HCT116 (cell line): ENCODE measurements at regions not wholly inside any gene's neighbourhood (a gene's known extent, or its start where the extent isn't known, plus 50 kb on each side); places are given as distances from the start of the nearest gene placed in this dataset.

Experiments
- ATAC-seq: fragments of 200-7000 bp; cut with Tn5 transposase; 2 replicates; pipeline ENCODE4 v1.9.1; 2020; ENCODE audit warnings: mild to moderate bottlenecking, moderate library complexity
- BruUV-seq: library from RNA; stranded (reverse); fragments of 400-500 nt; replicated peaks from 2 replicates; lab custom pipeline; 2021; lab: Mats Ljungman, UMichigan
- CTCF ChIA-PET: fragments of 300-600 bp; sonication (Branson Sonifier 250); formaldehyde crosslinking; loops from one replicate; lab custom pipeline; 2021; ENCODE audit warnings: antibody characterized with exemption; lab: Charles Lee
- POLR2A ChIA-PET: fragments of 300-600, 350-600 bp; sonication (Branson Sonifier 250); formaldehyde crosslinking; loops from one replicate; lab custom pipeline; 2021; ENCODE audit warnings: antibody characterized with exemption; lab: Charles Lee
- RAD21 ChIA-PET, 2 experiments: fragments of 300-600 bp; sonication (Branson Sonifier 250); formaldehyde crosslinking; loops; one replicate each; lab custom pipeline; 2023; ENCODE audit warnings: low total read pairs in 2 of 2; ENCODE audit not compliant: uncharacterized antibody in 2 of 2, unreplicated experiment in 2 of 2, low non-redundant PET in 1 of 2; lab: Charles Lee
- DNase-seq: peaks from one replicate; pipeline ENCODE4 v3.0.0-alpha.2; 2010; ENCODE audit warnings: low read depth, low spot score
- H2AFZ ChIP-seq: fragments of 200-600 bp; shearing (Covaris generic), sonication (generic); 2 replicates; pipeline ENCODE4 v1.6.1; 2017; ENCODE audit warnings: low read depth, mixed run types, mixed read lengths, antibody characterized with exemption, low read length; ENCODE audit not compliant: poor library complexity, severe bottlenecking
- H3K27ac ChIP-seq: 2 replicates; pipeline ENCODE4 v1.5.1; 2012; ENCODE audit warnings: low read depth, low read length
- H3K27me3 ChIP-seq: fragments of 200-600 bp; sonication (generic); 2 replicates; pipeline ENCODE4 v1.6.1; 2016; ENCODE audit warnings: mixed run types, low read length, mixed read lengths; ENCODE audit not compliant: insufficient read depth
- H3K36me3 ChIP-seq, 2 experiments: fragments of 200-500 bp in 1 of 2; fragments of 200-600 bp in 1 of 2; sonication (Bioruptor generic) in 1 of 2; sonication (generic) in 1 of 2; 2 replicates each; pipeline versions ENCODE4 v1.5.1 to v1.6.1; 2014 to 2016; ENCODE audit warnings: low read length in 2 of 2, inconsistent platforms in 1 of 2, mixed read lengths in 1 of 2, mixed run types in 1 of 2; ENCODE audit not compliant: insufficient read depth in 2 of 2, control insufficient read depth in 1 of 2
- H3K4me1 ChIP-seq, 2 experiments: fragments of 200-600 bp in 1 of 2; sonication (generic) in 1 of 2; 2 replicates each; pipeline versions ENCODE4 v1.5.1 to v1.6.1; 2012 to 2017; ENCODE audit warnings: low read length in 2 of 2, inconsistent platforms in 1 of 2, mild to moderate bottlenecking in 1 of 2, mixed read lengths in 1 of 2, mixed run types in 1 of 2, moderate library complexity in 1 of 2; ENCODE audit not compliant: insufficient read depth in 2 of 2, control insufficient read depth in 1 of 2
- H3K4me2 ChIP-seq: fragments of 200-600 bp; sonication (generic); 2 replicates; pipeline ENCODE4 v1.6.1; 2017; ENCODE audit warnings: mixed run types, low read length, mixed read lengths
- H3K4me3 ChIP-seq, 2 experiments: fragments of 200-600 bp in 1 of 2; sonication (generic) in 1 of 2; replicated peaks in 1 of 2; 2 replicates each; pipeline ENCODE4 v1.5.1; 2011 to 2016; ENCODE audit warnings: low read length in 2 of 2, control low read depth in 1 of 2, low read depth in 1 of 2, mild to moderate bottlenecking in 1 of 2, mixed read lengths in 1 of 2, mixed run types in 1 of 2
- H3K79me2 ChIP-seq: fragments of 200-600 bp; sonication (generic); 2 replicates; pipeline ENCODE4 v1.6.1; 2017; ENCODE audit warnings: mild to moderate bottlenecking, mixed run types, low read length, moderate library complexity, mixed read lengths; ENCODE audit not compliant: insufficient read depth
- H3K9ac ChIP-seq: fragments of 200-600 bp; sonication (generic); 2 replicates; pipeline ENCODE4 v1.6.1; 2016; ENCODE audit warnings: low read length, mixed read lengths
- H3K9me2 ChIP-seq: fragments of 200-600 bp; sonication (generic), shearing (Covaris generic); 2 replicates; pipeline ENCODE4 v1.6.1; 2017; ENCODE audit warnings: mixed run types, mild to moderate bottlenecking, moderate library complexity; ENCODE audit not compliant: insufficient read depth
- H3K9me3 ChIP-seq, 2 experiments: fragments of 200-500 bp in 1 of 2; fragments of 200-600 bp in 1 of 2; sonication (Bioruptor generic) in 1 of 2; sonication (generic) in 1 of 2; 2 replicates each; pipeline ENCODE4 v1.6.1; 2014 to 2017; ENCODE audit warnings: low read length in 2 of 2, mixed read lengths in 2 of 2, inconsistent platforms in 1 of 2, low read depth in 1 of 2, mild to moderate bottlenecking in 1 of 2, mixed run types in 1 of 2, moderate library complexity in 1 of 2; ENCODE audit not compliant: control insufficient read depth in 1 of 2, insufficient read depth in 1 of 2
- H4K20me1 ChIP-seq: fragments of 200-600 bp; sonication (generic), shearing (Covaris generic); 2 replicates; pipeline ENCODE4 v1.6.1; 2017; ENCODE audit warnings: mixed run types, mild to moderate bottlenecking, moderate library complexity; ENCODE audit not compliant: insufficient read depth
- ATF3 ChIP-seq: IDR thresholded peaks from 2 replicates; pipeline ENCODE4 v1.6.1; 2012
- CBX3 ChIP-seq: IDR thresholded peaks from 2 replicates; pipeline ENCODE4 v1.6.1; 2012; ENCODE audit warnings: low read depth
- EGR1 ChIP-seq: IDR thresholded peaks from 2 replicates; pipeline ENCODE4 v1.6.1; 2012; ENCODE audit warnings: low read depth
- EZH2phosphoT487 ChIP-seq: fragments of 200-600 bp; IDR thresholded peaks from 2 replicates; pipeline ENCODE4 v1.6.1; 2018; ENCODE audit warnings: antibody characterized with exemption, borderline replicate concordance
- MAX ChIP-seq: IDR thresholded peaks from 2 replicates; pipeline ENCODE4 v1.6.1; 2012
- POLR2A ChIP-seq: IDR thresholded peaks from 2 replicates; pipeline ENCODE4 v1.7.0; 2011; ENCODE audit warnings: borderline replicate concordance; ENCODE audit not compliant: insufficient read depth, insufficient read length; ENCODE audit errors: extremely low read depth
- POLR2AphosphoS5 ChIP-seq: IDR thresholded peaks from 2 replicates; pipeline ENCODE4 v1.6.1; 2011; ENCODE audit warnings: mild to moderate bottlenecking, low read depth, low read length, moderate library complexity
- RAD21 ChIP-seq: IDR thresholded peaks from 2 replicates; pipeline ENCODE4 v1.6.1; 2012; ENCODE audit warnings: low read depth, mild to moderate bottlenecking
- SIN3A ChIP-seq: IDR thresholded peaks from 2 replicates; pipeline ENCODE4 v1.6.1; 2012; ENCODE audit warnings: low read depth
- SP1 ChIP-seq: IDR thresholded peaks from 2 replicates; pipeline ENCODE4 v1.6.1; 2012; ENCODE audit warnings: low read depth
- ZFX ChIP-seq: fragments of 450-650 bp; IDR thresholded peaks from 2 replicates; pipeline ENCODE4 v1.6.1; 2017
- intact Hi-C: fragments of 100-400 bp; cut with micrococcal nuclease; formaldehyde crosslinking; loops from 2 replicates; pipeline ENCODE4 v1.10.0; 2022
- TF ChIP-seq, protein P1 (sequence below): IDR thresholded peaks from 2 replicates; pipeline ENCODE4 v1.6.1; 2011; ENCODE audit warnings: mild to moderate bottlenecking, low read length, moderate library complexity; ENCODE audit not compliant: insufficient replicate concordance; ENCODE audit errors: extremely low read depth
- TF ChIP-seq, protein P2 (sequence below), 3 experiments: fragments of 200-600 bp in 1 of 3; sonication (generic) in 1 of 3; IDR thresholded peaks in 2 of 3; conservative IDR thresholded peaks in 1 of 3; 2 replicates each; pipeline ENCODE4 v1.5.1; 2012 to 2017; ENCODE audit warnings: low read depth in 2 of 3, low read length in 2 of 3, antibody characterized with exemption in 1 of 3, borderline replicate concordance in 1 of 3, control low read depth in 1 of 3, mild to moderate bottlenecking in 1 of 3, mixed read lengths in 1 of 3, mixed run types in 1 of 3, moderate library complexity in 1 of 3; ENCODE audit not compliant: insufficient read depth in 1 of 3

DNA sequence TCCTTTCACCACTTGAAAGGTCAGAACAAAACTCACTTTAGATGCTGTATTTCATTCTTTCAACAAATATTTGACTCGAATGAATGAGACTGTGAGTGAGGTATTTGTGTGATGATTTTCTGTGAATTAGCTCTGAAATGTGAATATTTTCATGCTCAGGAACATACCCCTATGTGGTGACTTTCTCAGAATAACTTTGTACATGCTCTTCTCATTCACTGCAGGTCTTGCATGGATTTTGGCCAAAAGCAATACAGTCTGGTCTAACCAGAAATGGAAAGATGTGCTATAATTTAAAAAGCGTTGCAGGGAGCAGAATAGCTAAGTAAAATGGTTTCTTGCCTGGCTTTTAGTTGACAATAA, 75.5 kb downstream of the MYCN start:
- no peak for TF ChIP-seq ZFX
- TF ChIP-seq MAX: no peak
- no peak for TF ChIP-seq EZH2phosphoT487
- no peak for TF ChIP-seq CBX3
- TF ChIP-seq RAD21: no peak
- TF ChIP-seq POLR2AphosphoS5: no peak
- TF ChIP-seq, protein P1, sequence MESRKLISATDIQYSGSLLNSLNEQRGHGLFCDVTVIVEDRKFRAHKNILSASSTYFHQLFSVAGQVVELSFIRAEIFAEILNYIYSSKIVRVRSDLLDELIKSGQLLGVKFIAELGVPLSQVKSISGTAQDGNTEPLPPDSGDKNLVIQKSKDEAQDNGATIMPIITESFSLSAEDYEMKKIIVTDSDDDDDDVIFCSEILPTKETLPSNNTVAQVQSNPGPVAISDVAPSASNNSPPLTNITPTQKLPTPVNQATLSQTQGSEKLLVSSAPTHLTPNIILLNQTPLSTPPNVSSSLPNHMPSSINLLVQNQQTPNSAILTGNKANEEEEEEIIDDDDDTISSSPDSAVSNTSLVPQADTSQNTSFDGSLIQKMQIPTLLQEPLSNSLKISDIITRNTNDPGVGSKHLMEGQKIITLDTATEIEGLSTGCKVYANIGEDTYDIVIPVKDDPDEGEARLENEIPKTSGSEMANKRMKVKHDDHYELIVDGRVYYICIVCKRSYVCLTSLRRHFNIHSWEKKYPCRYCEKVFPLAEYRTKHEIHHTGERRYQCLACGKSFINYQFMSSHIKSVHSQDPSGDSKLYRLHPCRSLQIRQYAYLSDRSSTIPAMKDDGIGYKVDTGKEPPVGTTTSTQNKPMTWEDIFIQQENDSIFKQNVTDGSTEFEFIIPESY: no peak
- no peak for TF ChIP-seq SP1
- no peak for TF ChIP-seq ATF3
- TF ChIP-seq POLR2A: no peak
- no peak for TF ChIP-seq EGR1
- TF ChIP-seq SIN3A: no peak
- TF ChIP-seq, protein P2, sequence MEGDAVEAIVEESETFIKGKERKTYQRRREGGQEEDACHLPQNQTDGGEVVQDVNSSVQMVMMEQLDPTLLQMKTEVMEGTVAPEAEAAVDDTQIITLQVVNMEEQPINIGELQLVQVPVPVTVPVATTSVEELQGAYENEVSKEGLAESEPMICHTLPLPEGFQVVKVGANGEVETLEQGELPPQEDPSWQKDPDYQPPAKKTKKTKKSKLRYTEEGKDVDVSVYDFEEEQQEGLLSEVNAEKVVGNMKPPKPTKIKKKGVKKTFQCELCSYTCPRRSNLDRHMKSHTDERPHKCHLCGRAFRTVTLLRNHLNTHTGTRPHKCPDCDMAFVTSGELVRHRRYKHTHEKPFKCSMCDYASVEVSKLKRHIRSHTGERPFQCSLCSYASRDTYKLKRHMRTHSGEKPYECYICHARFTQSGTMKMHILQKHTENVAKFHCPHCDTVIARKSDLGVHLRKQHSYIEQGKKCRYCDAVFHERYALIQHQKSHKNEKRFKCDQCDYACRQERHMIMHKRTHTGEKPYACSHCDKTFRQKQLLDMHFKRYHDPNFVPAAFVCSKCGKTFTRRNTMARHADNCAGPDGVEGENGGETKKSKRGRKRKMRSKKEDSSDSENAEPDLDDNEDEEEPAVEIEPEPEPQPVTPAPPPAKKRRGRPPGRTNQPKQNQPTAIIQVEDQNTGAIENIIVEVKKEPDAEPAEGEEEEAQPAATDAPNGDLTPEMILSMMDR (IDR thresholded peaks at IDR 0.05 in 2 of 3, conservative IDR thresholded peaks at IDR 0.05 in 1 of 3; ENCODE audit: borderline replicate concordance in 1 of 3, insufficient read depth in 1 of 3, low read depth in 2 of 3, low read length in 2 of 3): no peak
- RAD21 ChIA-PET: no interaction called here
- H3K4me1 ChIP-seq: peaks cover 0 to 2% of the 10 kb centered on the region in 2 experiments; a peak in 1 of 4 replicates
- no peaks in the 10 kb centered on the region for H3K36me3 ChIP-seq
- no peak overlapping the region for H3K27ac ChIP-seq
- H3K27me3 ChIP-seq: peaks cover 30% of the 10 kb centered on the region
- H3K4me3 ChIP-seq: no peak overlapping the region
- CTCF ChIA-PET: no interaction called here
- H3K9me3 ChIP-seq: no peaks in the 10 kb centered on the region
- POLR2A ChIA-PET: no interaction called here
- no peaks in the 10 kb centered on the region for H3K9me2 ChIP-seq
- ATAC-seq: no peak
- no peak overlapping the region for H2AFZ ChIP-seq
- H3K79me2 ChIP-seq: no peaks in the 10 kb centered on the region
- no TSS peak for BruUV-seq
- H4K20me1 ChIP-seq: no peaks in the 10 kb centered on the region
- DNase-seq: no peak
- no peak overlapping the region for H3K4me2 ChIP-seq
- intact Hi-C loops: no loop called here
- no peak overlapping the region for H3K9ac ChIP-seq
